GM04503 (cell line): ENCODE measurements at regions not wholly inside any gene's neighbourhood (a gene's known extent, or its start where the extent isn't known, plus 50 kb on each side); places are given as distances from the start of the nearest gene placed in this dataset.
A peak's percentile ranks its signal among the peaks of the same experiment; 100 is the strongest.
"Not testable (repeated sequence)": the region's sequence is repeated elsewhere in the genome, so short reads cannot be mapped to it uniquely, and the experiment has no call there.

ENCODE experiments used
- DNase-seq: peaks from one replicate; pipeline ENCODE4 v3.0.0-alpha.2; 2012; ENCODE audit warnings: low read depth

DNA sequence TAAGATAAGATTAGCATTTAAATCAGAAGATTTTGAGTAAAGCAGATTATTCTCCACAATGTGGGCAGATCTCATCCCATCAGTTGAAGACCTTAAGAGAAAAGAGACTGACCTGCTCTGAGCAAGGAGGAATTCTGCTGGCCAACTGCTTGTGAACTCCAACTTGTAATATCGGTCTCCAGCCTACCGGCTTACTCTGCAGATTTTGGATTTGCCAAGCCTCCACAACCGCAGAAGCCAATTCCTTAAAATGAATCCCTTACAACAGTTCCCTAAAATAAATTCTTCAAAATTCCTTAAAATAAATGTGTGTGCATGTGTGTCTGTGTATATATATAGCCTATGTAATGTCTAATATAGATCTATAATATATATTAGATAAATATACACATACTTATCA, 107.4 kb upstream of the KLF13 start:
- DNase-seq = no peak

GRCh38 chr15:31221936-31222515, 104.6 kb upstream of the KLF13 start:
- no peak for DNase-seq

DNA sequence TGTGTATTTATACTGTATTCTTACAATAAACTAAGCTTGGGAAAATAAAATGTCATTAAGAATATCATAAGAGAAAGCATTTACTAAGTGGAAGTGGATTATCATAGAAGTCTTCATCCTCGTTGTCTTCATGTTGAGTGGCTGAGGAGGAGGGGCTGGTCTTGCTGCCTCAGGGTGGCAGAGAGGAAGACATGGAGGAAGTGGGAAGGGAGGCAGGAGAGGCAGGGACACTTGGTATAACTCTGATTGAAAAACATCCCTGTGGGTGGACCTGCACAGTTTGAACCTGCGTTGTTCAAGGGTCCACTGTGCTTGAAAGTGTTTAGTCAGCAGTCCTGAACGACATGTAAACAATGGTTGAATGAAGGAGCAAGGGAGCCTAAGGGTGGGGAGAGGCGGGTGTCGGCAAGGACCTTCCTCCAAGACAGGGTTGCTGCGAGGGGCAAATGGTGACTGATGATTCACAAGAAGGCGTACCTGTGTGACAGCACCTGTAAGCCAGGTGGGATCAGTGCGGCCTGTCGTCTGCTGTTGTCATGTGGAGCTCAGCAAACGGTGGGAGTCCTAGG, 103.8 kb upstream of the KLF13 start:
- no peak for DNase-seq

GRCh38 chr15:31223478-31224350, 102.9 kb upstream of the KLF13 start:
- no peak for DNase-seq

DNA sequence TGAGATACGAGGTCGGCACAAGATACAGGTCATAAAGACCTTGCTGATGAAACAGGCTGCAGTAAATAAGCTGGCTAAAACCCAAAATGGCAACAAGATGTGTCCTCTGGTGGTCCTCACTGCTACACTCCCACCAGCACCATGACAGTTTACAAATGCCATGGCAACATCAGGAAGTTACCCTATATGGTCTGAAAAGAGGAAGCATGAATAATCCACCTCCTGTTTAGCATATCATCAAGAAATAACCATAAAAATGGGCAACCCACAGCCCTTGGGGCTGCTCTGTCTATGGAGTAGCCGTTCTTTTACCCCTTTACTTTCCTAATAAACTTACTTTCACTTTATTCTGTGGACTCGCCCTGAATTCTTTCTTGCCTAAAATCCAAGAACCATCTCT, 102.0 kb upstream of the KLF13 start:
- not testable (repeated sequence) for DNase-seq

DNA sequence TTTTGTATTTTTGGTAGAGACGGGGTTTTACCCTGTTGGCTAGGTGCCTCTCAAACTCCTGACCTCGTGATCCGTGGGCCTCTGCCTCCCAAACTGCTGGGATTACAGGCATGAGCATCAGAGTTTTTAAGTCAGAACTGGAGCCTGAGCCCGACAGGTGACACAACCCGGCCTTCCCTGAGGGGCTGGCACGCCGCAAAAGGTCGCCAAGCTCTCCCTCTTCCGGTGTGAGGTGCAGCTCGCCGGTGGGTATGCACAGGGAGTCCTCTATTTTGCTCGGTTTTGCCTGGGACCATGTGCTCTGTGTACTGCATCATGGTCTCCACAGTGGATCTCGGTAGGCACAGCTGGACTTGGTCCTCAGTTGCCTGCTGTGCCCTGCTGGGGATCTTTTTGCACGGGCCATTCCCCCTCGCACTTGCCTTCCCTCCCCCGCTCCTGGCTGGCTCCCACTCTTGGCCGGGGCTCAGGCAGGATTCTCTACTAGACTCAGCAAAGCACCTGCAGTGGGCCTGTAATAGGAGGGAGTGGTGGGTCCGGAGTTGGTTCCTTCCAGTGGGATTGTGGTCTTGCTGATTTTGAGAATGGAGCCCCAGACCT, 101.2 kb upstream of the KLF13 start:
- DNase-seq = no peak

DNA sequence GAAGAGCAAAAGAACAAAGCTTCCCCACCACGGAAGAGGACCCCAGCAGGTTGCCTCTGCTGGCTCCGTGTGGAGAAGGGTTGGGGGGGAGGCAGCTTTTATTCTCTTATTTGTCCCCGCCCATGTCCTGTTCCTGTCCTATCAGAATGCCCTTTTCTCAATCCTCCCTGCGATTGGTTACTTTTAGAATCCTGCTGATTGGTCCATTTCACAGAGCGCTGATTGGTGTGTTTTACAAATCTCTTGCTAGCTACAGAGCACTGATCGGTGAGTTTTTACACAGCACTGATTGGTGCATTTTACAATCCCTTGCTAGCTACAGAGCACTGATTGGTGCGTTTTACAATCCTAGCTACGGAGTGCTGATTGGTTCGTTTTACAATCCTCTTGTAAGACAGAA, 100.6 kb upstream of the KLF13 start:
- no peak for DNase-seq

DNA sequence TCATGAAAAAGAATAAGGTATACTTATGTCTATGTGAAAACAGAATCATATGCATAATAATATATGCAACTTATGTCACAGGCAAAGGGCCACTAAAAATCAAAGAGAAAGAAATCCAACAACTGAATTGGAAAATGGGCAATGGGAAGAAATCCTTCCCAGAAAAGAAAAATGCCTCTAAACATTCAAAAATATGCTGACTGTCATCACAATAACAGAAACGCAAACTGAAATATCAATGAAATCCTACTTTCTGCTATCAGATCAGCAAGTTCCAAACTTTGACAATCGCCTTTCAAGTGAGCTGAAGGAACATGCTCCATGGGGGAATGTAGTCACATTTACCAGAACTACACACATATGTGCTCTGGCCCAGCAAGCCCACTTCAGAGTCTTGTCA, 99.4 kb upstream of the KLF13 start:
- DNase-seq = no peak

DNA sequence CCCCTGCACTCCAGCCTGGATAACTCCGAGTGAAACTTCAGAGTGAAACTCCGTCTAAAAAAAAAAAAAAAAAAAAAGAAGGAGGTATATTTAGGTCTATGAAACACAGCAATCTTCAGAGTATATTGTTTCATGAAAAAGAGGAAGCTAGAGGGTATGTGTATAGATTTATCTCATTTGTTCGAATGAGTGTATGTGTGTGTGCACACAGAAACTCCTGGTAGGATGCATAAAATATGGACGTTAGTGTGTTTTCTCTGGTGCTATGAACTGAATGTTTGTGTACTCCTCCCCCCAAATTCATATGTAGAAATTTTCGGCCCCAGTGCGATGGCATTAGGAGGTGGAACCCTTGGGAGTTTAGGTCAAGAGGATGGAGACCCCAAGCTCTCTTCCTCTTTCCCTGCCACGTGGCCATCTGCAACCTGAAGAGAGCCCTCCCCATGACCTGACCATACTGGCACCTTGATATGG, 98.6 kb upstream of the KLF13 start:
- no peak for DNase-seq

GRCh38 chr15:31228980-31229826, 97.4 kb upstream of the KLF13 start:
- DNase-seq = no peak

GRCh38 chr15:31230630-31231485, 95.8 kb upstream of the KLF13 start:
- no peak for DNase-seq

- no peak for DNase-seq
Observed at GRCh38 chr15:31234815-31235214, 91.8 kb upstream of the KLF13 start.

DNA sequence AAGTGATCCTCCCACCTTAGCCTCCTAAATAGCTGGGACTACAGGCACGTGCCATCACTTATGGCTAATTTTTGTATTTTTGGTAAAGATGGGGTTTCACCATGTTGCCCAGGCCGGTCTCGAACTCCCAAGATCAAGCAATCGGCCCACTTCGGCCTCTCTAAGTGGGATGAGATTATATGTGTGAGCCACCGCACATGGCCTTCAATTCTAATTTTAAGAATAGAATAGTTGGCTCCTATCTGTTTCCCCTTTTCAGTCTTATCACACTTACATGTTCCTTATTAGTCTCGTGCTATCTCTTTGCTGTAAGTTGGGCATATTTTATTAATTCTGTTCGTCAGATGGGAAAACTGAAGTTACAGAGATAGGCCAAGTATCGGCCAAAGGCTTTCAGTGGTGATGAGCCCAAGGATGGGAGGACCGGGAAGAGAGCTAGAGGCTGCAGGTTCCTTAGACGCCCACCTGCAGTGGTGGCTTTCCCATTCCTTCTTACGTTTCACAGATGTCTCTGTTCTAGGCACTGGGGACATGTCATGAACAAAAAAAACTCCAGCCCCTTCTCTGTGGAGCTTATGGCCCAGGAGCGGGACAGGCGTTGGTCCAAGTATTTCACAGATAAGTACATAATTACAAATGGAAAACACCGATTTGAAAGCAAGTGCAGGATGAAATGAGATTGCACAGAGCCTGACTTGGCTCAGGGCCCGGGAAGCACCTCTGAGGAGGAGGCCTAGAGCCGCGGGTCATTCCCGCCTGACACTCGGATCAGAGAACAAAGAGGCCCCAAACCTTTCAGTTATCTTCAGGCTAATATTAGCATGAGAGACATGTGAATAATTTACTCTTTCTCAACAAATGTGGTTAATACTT, 91.1 kb upstream of the KLF13 start:
- no peak for DNase-seq

DNA sequence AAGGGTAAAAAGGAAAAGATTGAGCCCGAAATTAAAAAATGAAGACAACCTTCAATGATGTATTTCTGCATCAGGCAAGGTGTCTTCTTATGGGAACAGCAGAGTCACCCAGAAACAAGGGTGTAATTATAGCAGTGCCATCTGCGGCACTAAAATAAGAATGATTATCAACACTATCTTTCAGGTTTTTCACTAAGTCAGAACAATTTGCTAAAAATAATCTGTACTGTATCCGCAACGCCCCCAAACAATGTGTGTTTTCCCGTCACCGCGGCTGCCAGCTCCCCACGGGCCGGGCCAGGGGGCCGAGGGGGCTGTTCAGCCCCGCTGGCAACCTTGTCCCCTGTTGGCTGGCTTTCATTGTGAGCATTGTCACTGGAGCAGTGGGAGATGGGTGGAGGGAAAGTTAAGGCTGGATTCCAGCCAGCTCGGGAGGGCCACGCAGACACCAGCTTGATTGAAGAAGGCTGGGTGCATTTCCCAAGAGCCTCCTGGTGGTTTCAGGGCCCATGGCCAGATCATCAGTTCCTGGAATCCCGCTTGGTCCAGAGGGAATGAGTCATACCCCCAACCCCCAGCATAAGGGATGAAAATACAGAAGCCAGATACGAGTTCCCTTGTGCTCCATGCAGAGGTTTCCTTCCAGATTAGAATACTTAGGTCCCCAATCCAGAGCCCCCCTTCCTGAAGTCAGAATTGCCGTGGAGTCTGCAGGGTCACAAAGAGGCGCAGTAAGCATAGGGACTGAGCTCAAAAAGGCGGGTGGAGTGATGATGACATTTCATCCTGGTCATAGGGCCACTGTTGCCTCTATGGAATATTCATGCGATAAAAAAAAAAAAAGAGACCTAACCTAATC, 90.2 kb upstream of the KLF13 start:
- DNase-seq = peak; percentile 77

DNA sequence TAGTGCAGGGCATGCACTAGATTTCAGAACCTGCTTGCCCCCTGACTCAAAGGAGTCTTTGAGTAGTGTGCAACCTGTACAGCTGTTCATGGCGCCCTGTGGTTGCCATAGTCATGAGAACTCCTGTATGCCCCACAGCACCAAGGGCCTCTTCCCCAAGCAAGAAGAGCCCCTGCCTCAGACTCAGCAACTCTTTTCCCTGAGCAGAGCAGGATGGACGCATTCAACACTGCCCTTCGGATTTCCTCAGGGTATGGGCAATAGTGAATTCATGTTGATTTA, 89.7 kb upstream of the KLF13 start:
- no peak for DNase-seq

GRCh38 chr15:31238906-31239305, 87.7 kb upstream of the KLF13 start:
- no peak for DNase-seq

GRCh38 chr15:31239409-31239808, 87.2 kb upstream of the KLF13 start:
- no peak for DNase-seq

- DNase-seq = no peak
Observed at GRCh38 chr15:31241888-31242522, 84.6 kb upstream of the KLF13 start.

GRCh38 chr15:31243895-31244294, 82.7 kb upstream of the KLF13 start:
- DNase-seq = no peak
